Epithelial cell of proximal tubule (primary cell): ENCODE measurements at regions not wholly inside any gene's neighbourhood (a gene's known extent, or its start where the extent isn't known, plus 50 kb on each side); places are given as distances from the start of the nearest gene placed in this dataset.

ENCODE experiments used
- DNase-seq: peaks from one replicate; pipeline ENCODE4 v3.0.0-alpha.2; 2011; ENCODE audit warnings: low read depth
- H3K4me3 ChIP-seq: 2 replicates; pipeline ENCODE4 v1.5.1; 2011; ENCODE audit warnings: low read depth, mild to moderate bottlenecking, low read length
- CTCF ChIP-seq: conservative IDR thresholded peaks from 2 replicates; pipeline ENCODE4 v1.5.1; 2012; ENCODE audit warnings: low read depth, mild to moderate bottlenecking, low read length

- no peak for TF ChIP-seq CTCF
- no peak for DNase-seq
- H3K4me3 ChIP-seq, result no peak overlapping the region
Measured at GRCh38 chr6:163876391-163876790, 461.9 kb downstream of the QKI start.

GRCh38 chr6:163874784-163875183 is 460.3 kb downstream of the QKI start:
- DNase-seq, result no peak
- no peak for TF ChIP-seq CTCF

GRCh38 chr6:163872335-163872734 is 457.8 kb downstream of the QKI start:
- H3K4me3 ChIP-seq, result no peak overlapping the region
- no peak for TF ChIP-seq CTCF
- DNase-seq, result no peak

More at GRCh38 chr6:163874784-163875183, 460.3 kb downstream of the QKI start:
- no peak overlapping the region for H3K4me3 ChIP-seq

GRCh38 chr6:163871616-163872015 is 457.1 kb downstream of the QKI start:
- TF ChIP-seq CTCF, result no peak
- no peak for DNase-seq
- H3K4me3 ChIP-seq, result no peak overlapping the region

- H3K4me3 ChIP-seq, result no peak overlapping the region
- DNase-seq, result no peak
- TF ChIP-seq CTCF, result no peak
Measured at GRCh38 chr6:163867518-163868292, 453.2 kb downstream of the QKI start.

- no peak overlapping the region for H3K4me3 ChIP-seq
- TF ChIP-seq CTCF, result no peak
- no peak for DNase-seq
Measured at GRCh38 chr6:163866192-163866591, 451.7 kb downstream of the QKI start.

GRCh38 chr6:163863565-163863964 is 449.0 kb downstream of the QKI start:
- DNase-seq, result no peak
- TF ChIP-seq CTCF, result no peak
- H3K4me3 ChIP-seq, result no peak overlapping the region
